GM18498 (cell line): ENCODE measurements at regions not wholly inside any gene's neighbourhood (a gene's known extent, or its start where the extent isn't known, plus 50 kb on each side); places are given as distances from the start of the nearest gene placed in this dataset.
"Not testable (repeated sequence)": the region's sequence is repeated elsewhere in the genome, so short reads cannot be mapped to it uniquely, and the experiment has no call there.

Experiments used
- ATAC-seq: cut with Tn5 transposase; IDR thresholded peaks from one replicate; pipeline ENCODE4 v1.9.1; 2021; ENCODE audit warnings: mild to moderate bottlenecking, moderate library complexity; ENCODE audit not compliant: unreplicated experiment

- ATAC-seq: no peak
These were observed 127.3 kb downstream of the ATP23 start for GRCh38 chr12:58068706-58069105.

- ATAC-seq: no peak
These were observed 128.0 kb downstream of the ATP23 start for GRCh38 chr12:58069268-58069963.

GRCh38 chr12:58071994-58072393, 130.6 kb downstream of the ATP23 start:
- ATAC-seq: no peak

GRCh38 chr12:58074259-58074658, 132.9 kb downstream of the ATP23 start:
- ATAC-seq: no peak

GRCh38 chr12:58079806-58080205, 138.4 kb downstream of the ATP23 start:
- ATAC-seq: no peak

- no peak for ATAC-seq
These were observed 140.1 kb downstream of the ATP23 start for GRCh38 chr12:58081488-58081887.

GRCh38 chr12:58082996-58083395, 141.6 kb downstream of the ATP23 start:
- no peak for ATAC-seq

GRCh38 chr12:58086006-58086405, 144.6 kb downstream of the ATP23 start:
- ATAC-seq: no peak

GRCh38 chr12:58086930-58087329, 145.6 kb downstream of the ATP23 start:
- no peak for ATAC-seq

GRCh38 chr12:58087423-58088127, 146.2 kb downstream of the ATP23 start:
- ATAC-seq: no peak

- ATAC-seq: no peak
These were observed 148.2 kb downstream of the ATP23 start for GRCh38 chr12:58089588-58089987.

GRCh38 chr12:58090685-58091084, 149.3 kb downstream of the ATP23 start:
- no peak for ATAC-seq

- no peak for ATAC-seq
These were observed 153.6 kb downstream of the ATP23 start for GRCh38 chr12:58095002-58095401.

- no peak for ATAC-seq
These were observed 156.4 kb downstream of the ATP23 start for GRCh38 chr12:58097741-58098140.

- no peak for ATAC-seq
These were observed 158.1 kb downstream of the ATP23 start for GRCh38 chr12:58099476-58099875.

GRCh38 chr12:58104351-58104755, 163.0 kb downstream of the ATP23 start:
- no peak for ATAC-seq

- ATAC-seq: no peak
These were observed 164.1 kb downstream of the ATP23 start for GRCh38 chr12:58105225-58106119.

GRCh38 chr12:58106195-58106594, 164.8 kb downstream of the ATP23 start:
- ATAC-seq: no peak

- no peak for ATAC-seq
These were observed 175.8 kb downstream of the ATP23 start for GRCh38 chr12:58117201-58117600.

GRCh38 chr12:58117667-58118066, 176.3 kb downstream of the ATP23 start:
- no peak for ATAC-seq

- ATAC-seq: not testable (repeated sequence)
These were observed 184.4 kb downstream of the ATP23 start for GRCh38 chr12:58125761-58126160.
